Lower leg skin (tissue), 4 donors: ENCODE measurements at regions not wholly inside any gene's neighbourhood (a gene's known extent, or its start where the extent isn't known, plus 50 kb on each side); places are given as distances from the start of the nearest gene placed in this dataset.

ENCODE experiments used
- DNase-seq, 2 donors: peaks; one replicate each; pipeline ENCODE4 v3.0.0-alpha.2; 2019; ENCODE audit warnings: low spot score in 2 of 2
- H3K4me3 ChIP-seq: fragments of 200-600 bp; sonication (generic); 2 replicates; pipeline ENCODE4 v1.5.1; 2017; ENCODE audit warnings: mild to moderate bottlenecking, low read depth; ENCODE audit not compliant: poor library complexity, severe bottlenecking
- CTCF ChIP-seq, 3 donors: fragments of 450-650 bp; IDR thresholded peaks; one replicate each; pipeline ENCODE4 v1.5.1; 2016; ENCODE audit warnings: antibody characterized with exemption in 3 of 3, mild to moderate bottlenecking in 3 of 3, moderate library complexity in 2 of 3
- POLR2A ChIP-seq, 2 donors: fragments of 450-650 bp; IDR thresholded peaks; one replicate each; pipeline ENCODE4 v1.6.1; 2016 to 2017; ENCODE audit warnings: antibody characterized with exemption in 2 of 2, mild to moderate bottlenecking in 1 of 2, moderate library complexity in 1 of 2
- WGBS, 2 donors: methylation state at CpG; one replicate each; pipeline ENCODE4 v1.1.5; 2018; 5-methylcytosine and 5-hydroxymethylcytosine counted together
- intact Hi-C: fragments of 100-400 bp; cut with DNase I; formaldehyde crosslinking; loops from one replicate; pipeline ENCODE4 v1.15.0; 2023; ENCODE audit warnings: low total_unique reads

DNA sequence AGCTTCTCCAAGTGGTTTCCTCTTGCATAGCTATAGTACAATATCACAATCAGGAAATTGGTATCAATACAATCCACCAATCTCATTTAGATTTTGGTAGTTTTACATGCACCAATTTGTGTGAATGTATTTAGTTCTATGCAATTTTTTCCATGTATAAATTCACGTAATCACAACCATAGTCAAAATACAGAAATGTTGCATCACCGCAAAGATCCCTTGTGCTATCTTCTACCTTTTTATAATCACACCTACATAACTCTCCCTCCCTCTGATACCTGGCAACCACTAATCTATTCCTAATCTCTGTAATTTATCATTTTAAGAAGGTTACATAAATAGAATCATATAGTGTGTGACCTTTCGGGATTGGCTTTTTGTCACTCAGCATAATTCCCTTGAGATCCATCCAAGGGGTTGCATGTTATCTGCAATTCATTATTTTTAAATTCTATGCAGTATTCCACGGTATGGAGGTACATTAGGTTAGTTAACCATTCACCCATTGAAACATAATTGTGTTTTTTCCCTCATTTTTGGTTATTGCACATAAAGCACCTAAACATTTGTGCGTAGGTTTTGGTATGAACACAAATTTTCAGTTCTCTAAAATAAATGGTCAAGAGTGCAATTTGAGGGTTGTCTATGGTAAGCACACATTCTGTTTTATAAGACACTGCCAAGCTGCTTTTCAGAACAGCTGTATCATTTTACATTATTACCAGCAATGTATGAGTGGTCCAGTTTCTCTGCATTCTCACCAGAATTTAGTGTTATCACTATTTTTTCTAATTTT lies 95.1 kb upstream of the SLC22A23 start:
- DNase-seq = no peak
- no peak for TF ChIP-seq POLR2A (IDR thresholded peaks at IDR 0.05)
- no peak for TF ChIP-seq CTCF (IDR thresholded peaks at IDR 0.05)
- 84 to 87% methylated on average over 5 of the region's 5 CpGs for WGBS, 2 donors

DNA sequence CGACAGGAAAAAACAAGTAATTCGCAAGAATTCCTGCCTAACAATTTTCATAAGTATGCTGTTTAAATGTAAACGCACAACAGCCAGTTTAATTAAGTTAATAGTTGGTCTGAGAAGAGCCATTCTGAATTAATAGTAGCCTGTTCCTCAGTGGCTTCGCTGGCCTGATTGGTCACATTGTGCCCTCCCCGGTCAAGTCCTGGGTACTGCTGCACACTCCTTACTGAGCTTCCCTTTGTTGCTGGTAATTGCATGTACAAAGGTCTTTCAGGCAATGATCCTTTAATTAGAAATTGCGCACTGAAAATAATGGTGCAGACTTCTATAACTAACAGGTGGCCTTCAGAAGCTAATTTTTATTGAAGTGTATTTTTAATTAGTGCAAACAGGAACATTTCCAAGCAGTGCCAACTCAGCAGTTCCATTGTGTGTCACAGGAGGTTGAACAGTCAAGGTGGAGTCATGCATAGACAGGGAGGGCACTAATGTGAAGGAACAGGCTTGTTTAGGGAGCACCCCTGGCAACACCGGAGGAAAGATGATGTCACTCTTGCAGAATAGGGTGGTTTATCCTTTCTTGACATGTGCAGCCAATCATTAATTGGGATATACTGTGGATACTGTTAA lies 92.6 kb upstream of the SLC22A23 start:
- DNase-seq = no peak
- TF ChIP-seq POLR2A (IDR thresholded peaks at IDR 0.05) (no peak), CTCF (IDR thresholded peaks at IDR 0.05) (no peak)
- intact Hi-C loops = no loop called here
- no peak overlapping the region for H3K4me3 ChIP-seq
- 76 to 82% methylated on average over 7 of the region's 7 CpGs for whole genome bisulfite sequencing, 2 donors

More for the DNA sequence above, 95.1 kb upstream of the SLC22A23 start:
- intact Hi-C loops = no loop called here
- H3K4me3 ChIP-seq = no peak overlapping the region

GRCh38 chr6:3546121-3546520 lies 89.3 kb upstream of the SLC22A23 start:
- no peak for TF ChIP-seq POLR2A (IDR thresholded peaks at IDR 0.05)
- TF ChIP-seq CTCF (IDR thresholded peaks at IDR 0.05) = no peak
- no peak for DNase-seq
- WGBS, 2 donors = 72 to 75% methylated on average over 2 of the region's 2 CpGs
- intact Hi-C loops = no loop called here
- no peak overlapping the region for H3K4me3 ChIP-seq

GRCh38 chr6:3545156-3545555 lies 88.3 kb upstream of the SLC22A23 start:
- TF ChIP-seq POLR2A (IDR thresholded peaks at IDR 0.05) (no peak), CTCF (IDR thresholded peaks at IDR 0.05) (no peak)
- intact Hi-C loops = no loop called here
- no peak for DNase-seq
- 91 to 95% methylated on average over 1 of the region's 1 CpG for WGBS, 2 donors
- H3K4me3 ChIP-seq = no peak overlapping the region

DNA sequence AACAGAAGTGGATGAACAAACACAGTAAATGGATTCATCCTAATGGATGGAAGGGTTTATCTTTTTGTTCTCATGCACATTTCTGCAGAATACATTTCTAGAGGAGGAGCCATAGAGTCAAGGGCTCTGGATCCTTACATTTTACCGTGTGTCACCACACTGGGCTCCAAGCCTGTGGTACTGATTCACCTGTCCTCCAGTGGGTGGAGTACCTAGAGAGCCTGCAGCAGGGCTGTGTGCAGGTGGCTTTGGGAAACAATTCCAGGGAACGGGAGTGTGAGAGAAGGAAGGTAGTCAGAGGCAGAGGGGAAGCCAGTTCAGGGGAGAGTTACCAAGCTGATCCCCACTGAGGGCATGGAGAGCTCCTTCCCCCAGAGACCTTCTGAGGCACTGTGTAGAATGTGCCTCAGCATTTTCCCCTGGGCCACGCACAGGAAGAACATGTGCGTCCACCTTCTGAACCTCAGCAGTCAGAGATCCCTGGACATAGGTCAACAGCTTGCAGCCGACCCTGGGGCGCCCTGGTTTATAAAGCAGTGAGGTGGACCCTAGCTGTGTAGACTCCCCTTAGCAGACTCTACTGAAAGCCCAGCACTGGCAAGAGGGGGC lies 85.3 kb upstream of the SLC22A23 start:
- intact Hi-C loops = no loop called here
- DNase-seq = no peak
- WGBS, 2 donors = 76 to 79% methylated on average over 6 of the region's 6 CpGs
- no peak overlapping the region for H3K4me3 ChIP-seq
- no peak for TF ChIP-seq CTCF (IDR thresholded peaks at IDR 0.05)
- TF ChIP-seq POLR2A (IDR thresholded peaks at IDR 0.05) = no peak
